Embryonic facial prominence (tissue), 1 donor: ENCODE measurements at regions not wholly inside any gene's neighbourhood (a gene's known extent, or its start where the extent isn't known, plus 50 kb on each side); places are given as distances from the start of the nearest gene placed in this dataset.

ENCODE experiments used
- DNase-seq: peaks from one replicate; pipeline ENCODE4 v3.0.0-alpha.2; 2016; ENCODE audit errors: extremely low spot score

DNA sequence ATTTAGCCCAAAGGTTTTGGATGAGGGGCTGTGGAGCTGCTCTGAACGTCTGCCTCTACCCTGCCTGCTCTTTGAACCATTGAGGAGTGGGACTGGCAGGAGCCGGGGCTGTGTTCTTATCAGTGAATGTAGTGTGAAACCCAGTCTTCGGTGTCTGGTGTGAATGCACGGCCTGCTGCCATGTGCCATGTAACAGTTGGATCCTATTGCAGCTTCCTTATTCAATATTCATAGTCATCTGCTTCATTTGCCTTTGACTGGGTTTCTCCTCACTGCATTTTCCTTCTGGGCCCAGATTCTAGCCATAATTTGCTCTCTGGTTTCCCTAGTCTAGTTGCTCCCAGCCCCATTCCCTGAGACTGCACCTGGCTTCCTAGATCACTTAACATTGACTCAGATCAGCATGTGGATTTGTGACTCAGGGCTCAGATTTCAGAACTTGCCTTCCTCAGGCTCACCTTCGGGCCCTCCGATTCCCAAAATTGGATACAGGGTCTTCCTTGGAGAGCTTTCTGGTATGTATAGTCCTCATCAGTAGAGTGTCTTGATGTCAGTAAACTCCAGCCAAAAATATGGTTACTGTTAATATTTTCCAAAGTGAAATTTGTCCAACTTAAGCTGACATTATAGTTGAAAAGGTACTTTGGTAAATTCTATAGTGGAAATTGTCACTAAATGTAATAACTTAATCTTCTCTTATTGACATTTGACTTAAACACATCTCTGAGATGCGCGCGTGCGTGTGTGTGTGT is 94.0 kb upstream of the DDIT4L start:
- DNase-seq: no peak

GRCh38 chr4:100280807-100281206 is 90.5 kb upstream of the DDIT4L start:
- DNase-seq: no peak

- no peak for DNase-seq
Measured at GRCh38 chr4:100278567-100278966, 88.3 kb upstream of the DDIT4L start.

DNA sequence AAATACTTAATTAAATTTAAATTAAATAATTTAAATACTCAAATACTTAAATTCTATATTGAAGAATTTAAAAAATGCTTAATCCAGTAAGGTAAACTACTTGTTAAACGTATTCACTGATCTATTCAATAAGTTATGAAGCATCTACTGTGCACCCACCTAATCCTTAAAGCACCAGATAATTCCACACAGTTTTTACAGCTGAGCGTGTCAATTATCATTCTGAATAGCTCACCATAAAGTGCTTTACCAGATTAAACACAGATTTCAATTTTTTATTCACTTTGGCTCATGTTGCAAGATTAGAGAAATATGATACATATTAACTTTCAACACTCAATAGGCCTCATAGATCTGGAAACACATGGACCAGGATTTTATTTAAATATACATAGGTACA is 79.2 kb upstream of the DDIT4L start:
- DNase-seq: no peak

GRCh38 chr4:100268789-100269188 is 78.5 kb upstream of the DDIT4L start:
- no peak for DNase-seq

GRCh38 chr4:100261346-100261745 is 71.1 kb upstream of the DDIT4L start:
- no peak for DNase-seq

- no peak for DNase-seq
Measured at GRCh38 chr4:100258675-100259074, 68.4 kb upstream of the DDIT4L start.

DNA sequence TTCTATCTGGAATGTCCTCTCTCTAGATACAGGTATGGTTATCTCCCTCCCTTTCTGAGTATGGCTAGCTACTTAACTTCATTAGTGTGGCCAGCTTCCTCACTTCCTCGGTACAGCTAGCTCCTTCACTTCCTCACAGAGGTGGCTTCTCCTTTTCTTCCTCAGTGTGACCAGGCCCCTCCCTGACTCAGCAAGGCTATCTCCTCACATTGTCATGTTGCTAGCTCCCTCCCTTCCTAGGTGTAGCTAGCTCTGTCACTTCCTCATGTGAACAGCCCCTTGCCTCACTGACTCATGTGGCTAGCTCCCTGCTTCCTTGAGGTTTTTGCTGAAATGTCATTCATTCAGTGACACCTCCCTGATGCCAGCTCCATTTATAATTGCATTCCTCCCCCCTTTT is 67.3 kb upstream of the DDIT4L start:
- DNase-seq: no peak

- DNase-seq: no peak
Measured at GRCh38 chr4:100254237-100254636, 64.0 kb upstream of the DDIT4L start.

- DNase-seq: no peak
Measured at GRCh38 chr4:100248476-100248875, 58.2 kb upstream of the DDIT4L start.

DNA sequence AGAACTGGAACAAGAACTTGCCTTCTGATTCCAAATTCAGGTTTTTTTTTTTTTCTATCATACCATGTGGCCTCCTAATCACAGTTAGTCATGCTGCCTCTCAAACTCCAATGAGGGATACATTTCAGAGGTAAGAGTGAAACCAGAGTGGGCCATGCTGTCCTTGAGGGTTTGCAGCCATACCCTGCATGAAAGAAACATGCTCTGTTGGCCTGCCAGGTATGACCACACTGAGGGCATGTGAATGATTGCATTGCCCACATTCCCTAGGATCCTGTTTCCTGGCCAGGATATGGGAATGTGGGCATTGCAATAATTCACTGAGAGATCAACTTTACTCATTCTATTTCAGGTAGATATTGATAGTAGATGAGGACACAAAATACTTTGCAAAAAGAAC is 56.4 kb upstream of the DDIT4L start:
- no peak for DNase-seq

GRCh38 chr4:100244347-100244746 is 54.1 kb upstream of the DDIT4L start:
- no peak for DNase-seq
